HG03354 (cell line): ENCODE measurements at regions not wholly inside any gene's neighbourhood (a gene's known extent, or its start where the extent isn't known, plus 50 kb on each side); places are given as distances from the start of the nearest gene placed in this dataset.
"Not testable (repeated sequence)": the region's sequence is repeated elsewhere in the genome, so short reads cannot be mapped to it uniquely, and the experiment has no call there.

ENCODE experiments used
- ATAC-seq: cut with Tn5 transposase; IDR thresholded peaks from one replicate; pipeline ENCODE4 v1.9.1; 2021; ENCODE audit warnings: mild to moderate bottlenecking; ENCODE audit not compliant: unreplicated experiment, poor library complexity, severe bottlenecking

DNA sequence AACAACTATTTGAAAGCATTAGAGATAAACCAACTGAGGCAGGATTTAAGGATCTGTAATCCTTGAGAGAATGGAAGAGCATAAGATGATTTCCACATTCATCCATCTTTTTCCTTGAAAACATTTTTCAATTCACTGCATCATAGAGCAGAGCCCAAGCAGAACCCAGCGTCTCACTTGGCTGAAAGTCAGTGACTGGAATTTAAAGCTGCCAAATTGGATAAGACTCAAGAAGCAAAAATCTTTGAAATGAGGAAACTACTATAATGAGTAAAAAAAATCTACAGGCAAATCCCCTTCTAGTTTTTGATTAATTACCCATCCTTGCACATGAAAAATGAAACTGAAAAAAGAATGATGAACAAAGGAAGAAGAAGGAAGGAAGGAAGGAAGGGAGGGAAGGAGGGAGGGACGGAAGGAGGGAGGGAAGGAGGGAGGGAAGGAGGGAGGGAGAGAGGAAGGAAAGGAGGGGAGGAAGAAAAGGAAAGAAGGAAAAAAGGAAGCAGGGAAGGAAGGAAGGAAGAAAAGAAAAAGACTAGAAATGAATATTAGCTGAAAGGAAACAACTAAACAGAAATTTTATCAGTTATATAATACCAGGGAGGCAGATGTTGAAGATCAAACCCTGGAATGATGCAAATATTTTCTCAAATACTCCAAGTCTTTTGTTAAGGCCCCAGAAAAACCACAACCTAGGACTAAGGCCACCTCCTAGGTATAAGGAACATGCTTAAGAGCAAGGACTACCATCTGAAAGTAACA is 336.3 kb upstream of the MAGI2 start:
- no peak for ATAC-seq

DNA sequence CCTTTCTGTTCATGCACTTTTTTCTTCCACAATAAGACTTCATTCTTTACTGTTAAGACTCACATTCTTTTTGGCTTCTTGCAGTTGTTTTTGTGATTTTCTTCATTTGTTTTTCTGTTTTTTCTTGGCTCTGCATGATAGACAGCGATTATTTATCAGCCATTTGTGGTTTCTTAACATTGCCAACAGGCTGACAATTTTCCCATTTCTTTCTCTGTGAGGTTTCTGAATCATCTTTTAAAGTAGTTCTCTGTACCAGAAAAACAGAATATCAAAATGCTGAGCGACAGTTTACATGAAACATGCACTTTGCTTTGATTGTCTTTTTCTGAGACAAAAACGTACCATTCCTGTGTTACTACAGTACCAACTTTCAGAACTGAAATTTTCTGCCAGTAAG is 334.2 kb upstream of the MAGI2 start:
- no peak for ATAC-seq

DNA sequence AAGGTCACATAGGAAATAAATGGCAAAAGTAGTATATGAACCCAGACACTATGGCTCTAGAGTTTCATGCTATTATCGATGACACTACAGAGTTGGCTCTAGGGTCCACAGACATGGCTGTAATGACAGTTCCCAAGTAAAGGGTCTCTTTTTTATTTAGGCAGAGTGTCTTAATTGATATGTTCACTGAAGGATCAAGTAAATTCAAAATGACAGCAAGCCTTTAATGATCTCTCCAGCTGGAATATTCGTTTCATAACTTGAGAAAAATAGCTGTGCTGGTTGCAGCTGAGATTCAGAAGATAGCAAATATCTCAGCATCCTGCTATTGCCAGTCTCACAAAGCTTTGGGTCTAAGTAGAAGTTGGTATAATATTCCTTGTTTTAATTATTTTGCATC is 333.6 kb upstream of the MAGI2 start:
- ATAC-seq, result no peak

DNA sequence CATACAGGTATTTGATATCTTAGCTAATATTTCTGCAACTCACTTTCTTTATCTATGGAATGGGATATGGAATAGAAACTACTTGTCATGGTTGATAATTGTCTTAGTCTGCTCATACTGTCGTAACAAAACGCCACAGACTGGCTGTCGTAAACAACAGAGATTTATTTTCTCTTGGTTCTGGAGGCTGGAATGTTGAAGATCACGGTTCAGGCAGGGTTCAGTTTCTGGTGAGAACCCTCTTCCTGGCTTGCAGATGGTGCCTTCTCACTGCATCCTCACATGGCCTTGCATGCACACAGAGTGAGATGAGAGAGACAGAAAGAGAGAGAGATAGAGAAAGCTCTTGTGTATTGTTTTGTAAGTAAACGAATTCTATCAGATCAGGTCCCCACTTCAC is 332.7 kb upstream of the MAGI2 start:
- no peak for ATAC-seq

DNA sequence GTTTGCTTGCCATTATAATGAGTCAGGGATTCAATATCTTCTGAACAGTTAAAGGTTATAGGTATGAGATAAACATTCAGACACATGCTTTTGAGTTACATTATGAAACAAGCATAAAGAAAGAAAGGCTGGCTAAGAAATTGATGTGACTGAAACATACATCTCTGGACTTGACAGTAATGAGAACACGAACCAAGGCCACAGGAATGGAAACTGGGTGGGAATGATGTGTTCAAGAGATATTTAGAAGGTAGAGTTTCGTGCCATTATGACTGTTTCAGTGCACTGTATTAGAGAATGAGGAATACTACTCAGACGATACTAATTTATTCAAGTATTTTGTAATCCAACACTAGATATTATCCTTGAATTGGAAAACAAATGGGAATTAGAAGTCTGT is 332.1 kb upstream of the MAGI2 start:
- ATAC-seq, result no peak

DNA sequence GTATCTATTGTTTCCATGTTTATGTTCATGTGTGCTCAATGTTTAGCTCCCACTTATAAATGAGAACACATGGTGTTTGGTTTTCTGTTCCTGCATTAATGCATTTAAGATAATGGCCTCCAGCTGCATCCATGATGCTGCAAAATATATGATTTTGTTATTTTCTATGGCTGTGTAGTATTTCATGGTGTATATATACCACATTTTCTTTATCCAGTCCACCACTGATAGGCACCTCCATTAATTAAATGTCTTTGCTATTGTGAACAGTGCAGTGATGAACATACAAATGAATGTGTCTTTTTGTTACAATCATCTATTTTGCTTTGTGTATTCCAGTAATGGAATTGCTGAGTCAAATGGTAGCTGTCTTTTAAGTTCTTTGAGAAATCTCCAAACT is 329.4 kb upstream of the MAGI2 start:
- ATAC-seq, result no peak

DNA sequence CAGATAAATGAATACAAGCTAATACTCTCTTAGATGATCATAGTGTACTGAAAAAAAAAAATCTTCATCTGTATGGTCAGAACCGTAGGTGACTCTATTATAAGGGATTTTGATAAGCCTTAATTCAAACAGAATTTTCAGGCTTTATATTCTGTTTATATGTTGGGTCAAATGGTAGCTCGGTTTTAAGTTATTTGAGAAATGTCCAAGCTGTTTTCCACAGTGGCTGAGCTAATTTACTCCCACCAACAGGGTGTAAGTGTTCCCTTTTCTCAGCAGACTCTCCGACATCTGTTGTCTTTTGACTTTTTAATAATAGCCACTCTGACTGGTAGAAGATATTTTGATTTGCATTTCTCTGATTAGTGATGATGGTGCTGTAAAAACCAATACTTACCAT is 328.8 kb upstream of the MAGI2 start:
- ATAC-seq, result no peak

DNA sequence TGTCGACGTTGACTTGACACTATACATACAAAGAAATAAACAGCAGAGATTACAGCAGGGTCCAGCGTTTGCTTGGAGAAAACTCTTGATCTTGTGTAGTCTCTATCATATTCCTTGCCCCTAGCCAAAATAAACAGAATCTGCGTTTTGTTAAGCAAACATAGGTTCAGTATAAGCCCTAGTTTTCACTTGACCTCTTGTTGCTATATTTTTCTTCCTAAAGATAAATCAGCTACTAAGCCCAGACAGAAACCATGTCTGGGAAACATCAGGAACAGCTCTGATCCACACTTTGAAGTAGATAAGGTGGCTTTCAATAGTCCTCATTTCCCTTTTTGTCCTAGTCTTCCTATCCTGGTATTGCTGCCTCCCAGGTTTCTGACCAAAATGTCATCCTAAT is 328.2 kb upstream of the MAGI2 start:
- no peak for ATAC-seq

DNA sequence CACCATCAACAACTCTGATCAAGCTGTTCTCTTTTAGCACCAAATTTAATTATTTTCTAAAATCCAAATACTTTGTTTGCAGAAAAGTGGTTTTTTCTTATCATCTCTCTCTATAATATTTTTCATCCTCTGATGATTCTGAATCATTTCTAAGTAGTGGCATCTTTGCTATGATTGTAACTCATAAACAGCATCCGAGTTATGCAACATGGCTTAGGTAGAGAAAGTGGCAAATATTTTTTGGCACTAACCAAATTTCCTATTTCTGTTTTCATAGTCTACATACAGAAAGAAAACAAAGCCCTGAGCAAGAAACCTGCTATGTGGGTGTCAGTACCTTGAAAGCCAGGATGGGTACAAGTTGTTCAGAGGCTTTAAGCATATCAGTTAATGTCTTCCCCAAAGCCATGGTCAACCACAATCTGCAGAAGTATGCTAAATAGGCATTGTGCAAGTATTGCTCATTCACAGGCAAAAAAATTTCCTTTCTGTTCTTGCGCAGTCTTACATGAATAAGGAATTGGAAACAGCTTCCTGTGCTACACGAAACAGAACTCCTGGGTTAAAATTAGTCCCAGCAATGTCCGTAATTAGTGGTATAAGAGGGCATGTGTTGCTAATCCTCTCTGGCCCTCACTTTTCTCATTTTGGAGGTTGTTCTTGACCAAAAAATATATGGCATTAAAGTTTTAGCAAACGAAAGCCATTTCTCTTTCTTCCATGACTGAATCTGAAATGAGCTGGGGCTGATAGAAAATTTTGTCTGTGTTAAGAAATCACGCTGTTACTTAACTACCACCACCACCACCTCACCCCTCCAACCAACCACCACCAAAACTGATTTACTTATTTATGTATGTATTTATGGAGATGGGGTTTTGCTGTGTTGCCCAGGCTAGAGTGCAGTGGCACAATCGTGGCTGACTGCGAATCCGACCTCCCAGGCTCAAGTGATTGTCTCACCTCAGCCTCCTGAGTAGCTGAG is 325.6 kb upstream of the MAGI2 start:
- no peak for ATAC-seq

DNA sequence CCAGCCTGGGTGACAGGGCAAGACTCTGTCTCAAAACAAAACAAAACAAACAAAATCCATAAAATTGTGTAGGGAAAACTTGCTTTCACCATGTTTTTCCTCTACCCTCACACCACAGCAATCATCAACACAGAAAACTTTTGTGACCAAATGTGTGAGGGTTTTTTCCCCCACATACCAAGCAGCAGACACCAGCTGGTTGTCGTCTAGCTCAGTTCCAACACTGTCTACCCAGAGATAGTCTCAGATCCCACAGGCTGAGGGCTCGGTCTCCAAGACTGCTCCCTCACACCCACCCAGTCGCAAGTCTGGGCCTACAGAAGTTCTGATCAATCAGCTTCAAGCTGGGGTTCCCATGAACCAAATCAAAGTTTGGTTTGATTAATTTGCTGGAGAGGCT is 322.4 kb upstream of the MAGI2 start:
- no peak for ATAC-seq

DNA sequence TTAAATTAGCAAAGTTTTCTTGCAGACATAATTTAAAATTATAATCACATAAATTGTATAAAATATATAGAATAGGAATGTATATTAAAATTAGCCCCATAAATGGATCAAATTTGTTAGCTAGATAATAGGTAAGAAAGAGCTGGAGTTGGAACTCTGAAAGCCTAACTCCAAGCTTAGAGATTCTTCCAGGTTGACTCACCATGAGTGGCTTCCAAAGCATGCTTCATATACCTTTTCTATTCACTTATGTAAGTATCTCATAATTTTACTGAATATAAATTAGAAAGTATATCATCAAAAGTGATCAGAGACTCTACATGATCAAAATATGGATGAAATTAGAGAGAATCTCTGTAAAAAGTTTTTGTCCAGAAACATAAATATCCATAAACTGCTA is 320.7 kb upstream of the MAGI2 start:
- ATAC-seq, result no peak

DNA sequence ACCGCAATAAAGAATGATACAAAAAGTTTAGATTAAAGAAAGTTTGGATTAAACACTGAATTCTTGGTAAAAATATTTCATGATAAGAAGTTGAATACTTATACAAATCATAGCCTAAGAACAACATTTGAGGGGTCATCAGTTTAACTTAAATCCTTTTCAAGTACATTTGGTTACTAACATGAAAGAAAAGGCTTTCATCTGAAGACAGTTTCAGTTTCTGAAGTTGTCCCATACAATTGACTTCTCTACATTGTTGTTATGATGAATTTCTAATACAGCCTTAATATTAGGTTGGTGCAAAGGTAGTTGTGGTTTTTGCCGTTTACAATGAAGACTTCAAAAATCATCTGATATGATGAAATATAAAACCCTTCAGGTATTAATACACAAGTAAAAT is 317.5 kb upstream of the MAGI2 start:
- no peak for ATAC-seq

DNA sequence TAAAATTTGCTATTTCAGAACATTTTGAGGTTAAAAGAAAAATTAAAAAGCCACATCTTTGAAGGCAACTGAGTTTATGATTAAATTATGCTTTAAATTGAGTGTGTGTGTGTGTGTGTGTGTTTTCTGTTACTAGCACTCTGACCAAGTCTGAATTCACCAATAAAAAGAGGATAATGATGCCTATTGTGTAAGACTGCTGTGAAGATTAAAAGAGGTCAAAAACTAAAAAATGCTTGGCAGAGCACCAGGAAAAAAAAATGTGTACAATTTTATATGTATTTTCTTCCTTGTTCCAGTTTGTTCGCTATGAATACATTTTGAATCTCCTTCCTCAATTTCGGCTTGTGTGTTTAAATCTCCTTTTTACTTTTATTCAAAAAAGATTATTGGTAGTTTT is 316.6 kb upstream of the MAGI2 start:
- ATAC-seq, result no peak

DNA sequence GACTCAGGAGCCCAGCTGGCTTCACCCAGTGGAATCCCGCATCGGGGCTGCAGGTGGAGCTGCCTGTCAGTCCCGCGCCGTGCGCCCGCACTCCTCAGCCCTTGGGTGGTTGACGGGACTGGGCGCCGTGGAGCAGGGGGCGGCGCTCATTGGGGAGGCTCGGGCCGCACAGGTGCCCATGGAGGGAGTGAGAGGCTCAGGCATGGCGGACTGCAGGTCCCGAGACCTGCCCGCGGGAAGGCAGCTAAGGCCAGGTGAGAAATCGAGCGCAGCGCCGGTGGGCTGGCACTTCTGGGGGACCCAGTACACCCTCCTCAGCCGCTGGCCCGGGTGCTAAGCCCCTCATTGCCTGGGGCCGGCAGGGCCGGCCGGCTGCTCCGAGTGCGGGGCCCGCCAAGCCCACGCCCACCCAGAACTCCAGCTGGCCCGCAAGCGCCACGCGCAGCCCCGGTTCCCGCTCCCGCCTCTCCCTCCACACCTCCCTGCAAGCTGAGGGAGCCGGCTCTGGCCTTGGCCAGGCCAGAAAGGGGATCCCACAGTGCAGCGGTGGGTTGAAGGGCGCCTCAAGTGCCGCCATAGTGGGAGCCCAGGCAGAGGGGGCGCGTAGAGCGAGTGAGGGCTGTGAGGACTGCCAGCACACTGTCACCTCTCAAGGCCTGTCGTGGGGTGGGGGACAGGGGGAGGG is 314.6 kb upstream of the MAGI2 start:
- not testable (repeated sequence) for ATAC-seq

DNA sequence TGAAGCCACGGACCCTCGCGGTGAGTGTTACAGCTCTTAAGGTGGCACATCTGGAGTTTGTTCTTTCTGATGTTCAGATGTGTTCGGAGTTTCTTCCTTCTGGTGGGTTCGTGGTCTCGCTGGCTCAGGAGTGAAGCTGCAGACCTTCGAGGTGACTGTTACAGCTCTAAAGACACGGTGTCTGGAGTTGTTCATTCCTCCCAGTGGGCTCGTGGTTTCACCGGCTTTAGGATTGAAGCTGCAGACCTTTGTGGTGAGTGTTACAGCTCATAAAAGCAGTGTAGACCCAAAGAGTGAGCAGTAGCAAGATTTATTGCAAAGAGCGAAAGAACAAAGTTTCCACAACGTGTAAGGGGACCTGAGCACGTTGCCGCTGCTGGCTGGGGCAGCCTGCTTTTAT is 313.7 kb upstream of the MAGI2 start:
- not testable (repeated sequence) for ATAC-seq

DNA sequence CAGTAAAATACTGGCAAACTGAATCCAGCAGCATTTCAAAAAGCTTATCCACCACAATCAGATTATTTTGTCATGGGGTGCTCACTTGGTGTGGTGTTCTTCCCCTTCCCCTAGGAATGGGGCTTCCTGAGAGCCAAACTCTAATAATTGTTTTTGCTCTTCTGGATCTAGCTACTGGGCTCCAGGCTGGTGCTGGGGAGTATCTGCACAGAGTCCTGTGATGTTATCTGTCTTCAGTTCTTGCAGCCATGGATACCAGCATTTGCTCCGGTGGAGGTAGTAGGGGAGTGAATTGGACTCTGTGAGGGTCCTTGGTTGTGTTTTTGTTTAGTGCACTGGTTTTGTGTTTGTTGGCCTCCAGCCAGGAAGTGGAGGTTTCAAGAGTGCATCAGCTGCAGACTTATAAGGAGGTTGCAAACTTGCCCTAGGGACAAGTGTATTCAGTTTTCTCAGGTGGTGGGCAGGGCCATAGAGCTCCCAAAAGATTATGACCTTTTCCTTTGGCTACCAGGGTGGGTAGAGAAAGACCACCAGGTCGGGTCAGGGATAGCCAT is 308.5 kb upstream of the MAGI2 start:
- no peak for ATAC-seq

DNA sequence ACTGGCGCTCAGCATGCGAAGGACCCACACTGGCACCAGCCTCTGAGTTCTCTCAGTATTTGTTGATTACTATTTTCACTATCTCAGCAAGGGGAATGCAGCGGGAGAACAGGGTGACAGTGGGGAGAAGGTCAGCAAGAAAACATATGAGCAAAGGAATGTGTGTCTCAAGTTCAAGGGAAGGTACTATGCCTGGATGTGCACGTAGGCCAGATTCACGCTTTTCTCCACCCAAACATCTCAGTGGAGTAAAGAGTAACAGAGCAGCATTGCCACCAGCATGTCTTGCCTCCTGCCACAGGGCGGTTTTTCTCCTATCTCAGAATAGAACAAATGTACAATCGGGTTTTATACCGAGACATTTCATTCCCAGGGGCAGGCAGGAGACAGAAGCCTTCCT is 297.5 kb upstream of the MAGI2 start:
- not testable (repeated sequence) for ATAC-seq

DNA sequence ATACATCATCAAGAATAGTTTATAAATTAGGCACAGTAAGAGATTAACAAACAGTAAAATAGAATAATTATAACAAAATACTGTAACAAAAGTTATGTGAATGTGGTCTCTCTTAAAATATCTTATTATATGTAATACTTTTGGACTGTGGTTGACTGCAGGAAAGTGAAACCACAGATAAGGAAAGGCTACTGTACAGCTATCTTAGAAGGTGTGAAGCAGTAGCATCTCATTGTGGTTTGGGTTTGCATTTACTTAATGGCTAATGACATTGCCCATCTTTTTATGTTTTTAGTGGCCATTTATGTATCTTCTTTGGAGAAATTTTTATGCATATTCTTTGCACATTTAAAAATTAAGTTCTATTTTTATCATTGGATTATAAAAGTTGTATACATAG is 296.4 kb upstream of the MAGI2 start:
- ATAC-seq, result no peak

DNA sequence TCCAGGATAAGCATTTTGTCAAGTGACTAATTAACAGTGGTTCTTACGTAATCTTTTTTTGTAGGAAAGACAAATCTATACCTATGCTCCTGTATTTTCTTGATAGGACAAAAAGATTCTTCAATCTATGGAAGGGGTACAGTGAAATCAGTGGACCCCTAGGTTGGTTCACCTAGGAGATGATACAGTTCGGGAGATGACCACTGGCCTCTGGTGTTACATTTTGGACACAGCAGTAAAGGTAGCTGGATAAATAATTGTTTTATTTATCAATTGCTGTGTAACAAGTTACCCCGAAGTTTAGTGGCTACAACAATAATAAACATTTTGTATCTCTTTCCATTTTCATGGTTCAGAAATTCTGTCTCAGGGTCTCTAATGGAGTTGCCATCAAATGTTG is 288.2 kb upstream of the MAGI2 start:
- ATAC-seq, result no peak

DNA sequence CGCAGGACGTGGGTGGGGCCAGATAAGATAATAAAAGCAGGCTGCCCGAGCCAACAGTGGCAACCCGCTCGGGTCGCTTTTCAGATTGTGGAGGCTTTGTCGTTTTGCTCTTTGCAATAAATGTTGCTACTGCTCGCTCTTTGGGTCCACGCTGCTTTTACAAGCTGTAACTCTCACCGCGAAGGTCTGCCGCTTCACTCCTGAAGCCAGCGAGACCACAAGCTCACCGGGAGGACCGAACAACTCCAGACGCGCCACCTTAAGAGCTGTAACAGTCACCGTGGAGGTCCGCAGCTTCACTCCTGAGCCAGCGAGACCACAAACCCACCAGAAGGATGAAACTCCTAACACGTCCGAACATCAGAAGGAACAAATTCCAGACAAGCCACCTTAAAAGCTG is 286.6 kb upstream of the MAGI2 start:
- no peak for ATAC-seq
